Upper lobe of left lung (tissue), 6 donors: ENCODE measurements at regions not wholly inside any gene's neighbourhood (a gene's known extent, or its start where the extent isn't known, plus 50 kb on each side); places are given as distances from the start of the nearest gene placed in this dataset.
A peak's percentile ranks its signal among the peaks of the same experiment; 100 is the strongest.

ENCODE experiments used
- ATAC-seq, 2 donors: fragments of 200-7000 bp; cut with Tn5 transposase; one replicate each; pipeline ENCODE4 v1.9.1; 2022; ENCODE audit warnings: mild to moderate bottlenecking in 2 of 2, moderate library complexity in 2 of 2; ENCODE audit not compliant: low FRiP score in 2 of 2
- DNase-seq, 2 donors: peaks; one replicate each; pipeline ENCODE4 v3.0.0-alpha.2; 2019 to 2020
- H3K27ac ChIP-seq, 4 donors: fragments of 200-600 bp; sonication (generic); one replicate each; pipeline ENCODE4 v1.5.1; 2016 to 2019
- H3K27me3 ChIP-seq, 4 donors: fragments of 200-600 bp; sonication (generic); one replicate each; pipeline ENCODE4 v1.5.1; 2017 to 2019
- H3K36me3 ChIP-seq, 4 donors: fragments of 200-600 bp; sonication (generic); one replicate each; pipeline ENCODE4 v1.5.1; 2016 to 2019
- H3K4me1 ChIP-seq, 4 donors: fragments of 200-600 bp; sonication (generic); one replicate each; pipeline ENCODE4 v1.5.1; 2018 to 2019
- H3K4me3 ChIP-seq, 4 donors: fragments of 200-600 bp; sonication (generic); one replicate each; pipeline ENCODE4 v1.5.1; 2017 to 2019; ENCODE audit warnings: mild to moderate bottlenecking in 2 of 4, moderate library complexity in 1 of 4
- H3K9me3 ChIP-seq, 4 donors: fragments of 200-600 bp; sonication (generic); one replicate each; pipeline ENCODE4 v1.5.1; 2018 to 2019
- CTCF ChIP-seq, 6 experiments: fragments of 450-650 bp in 4 of 6; fragments of 200-600 bp in 2 of 6; sonication (generic) in 2 of 6; IDR thresholded peaks; one replicate each; pipeline ENCODE4 v1.5.1; 2016 to 2019; ENCODE audit warnings: antibody characterized with exemption in 6 of 6
- EP300 ChIP-seq, 4 donors: sonication (generic); formaldehyde crosslinking; IDR thresholded peaks; one replicate each; pipeline ENCODE4 v1.5.1; 2017; ENCODE audit warnings: antibody characterized with exemption in 4 of 4, control low read depth in 2 of 4
- POLR2A ChIP-seq, 4 donors: fragments of 450-650 bp; IDR thresholded peaks; one replicate each; pipeline ENCODE4 v1.5.1; 2016 to 2017; ENCODE audit warnings: antibody characterized with exemption in 4 of 4, mild to moderate bottlenecking in 2 of 4
- POLR2AphosphoS5 ChIP-seq, 2 donors: sonication (generic); formaldehyde crosslinking; IDR thresholded peaks; one replicate each; pipeline ENCODE4 v1.5.1; 2017; ENCODE audit warnings: antibody characterized with exemption in 2 of 2
- WGBS, 2 donors: methylation state at CpG; one replicate each; pipeline ENCODE4 v1.1.5; 2017 to 2018; 5-methylcytosine and 5-hydroxymethylcytosine counted together
- donor health status: DM: no; HTN: no; CAD: no; lungs with moderate emphysema.
- donor health status: DM: no; HTN: yes; CAD: no; lungs with severe emphysema.

DNA sequence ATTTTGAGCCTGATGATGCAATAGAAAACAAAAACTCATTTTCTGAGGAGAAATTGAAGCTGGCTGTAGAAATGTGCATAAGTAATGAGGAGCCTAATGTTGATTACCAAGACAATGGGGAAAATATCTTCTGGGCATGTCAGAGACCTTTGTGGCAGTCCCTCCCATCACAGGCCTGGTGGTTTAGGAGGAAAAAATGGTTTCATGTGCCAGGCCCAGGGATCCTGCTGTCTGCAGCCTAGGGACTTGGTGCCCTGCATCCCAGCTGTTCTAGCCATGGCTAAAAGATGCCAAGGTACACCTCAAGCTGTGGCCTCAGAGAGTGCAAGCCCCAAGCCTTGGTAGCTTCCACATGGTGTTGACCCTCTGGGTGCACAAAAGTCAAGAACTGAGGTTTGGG is 128.7 kb upstream of the ARHGEF9 start:
- no peak for ATAC-seq
- no peaks in the 10 kb centered on the region for H3K36me3 ChIP-seq
- no peaks in the 10 kb centered on the region for H3K27me3 ChIP-seq
- H3K9me3 ChIP-seq: peaks cover 0 to 21% (median 0%) of the 10 kb centered on the region in 4 donors
- H3K4me1 ChIP-seq: no peaks in the 10 kb centered on the region
- TF ChIP-seq EP300 (IDR thresholded peaks at IDR 0.05) (no peak), CTCF (IDR thresholded peaks at IDR 0.05) (no peak), POLR2A (IDR thresholded peaks at IDR 0.05) (no peak), POLR2AphosphoS5 (IDR thresholded peaks at IDR 0.05) (no peak)
- H3K27ac ChIP-seq: no peak overlapping the region
- no peak overlapping the region for H3K4me3 ChIP-seq
- DNase-seq: no peak

DNA sequence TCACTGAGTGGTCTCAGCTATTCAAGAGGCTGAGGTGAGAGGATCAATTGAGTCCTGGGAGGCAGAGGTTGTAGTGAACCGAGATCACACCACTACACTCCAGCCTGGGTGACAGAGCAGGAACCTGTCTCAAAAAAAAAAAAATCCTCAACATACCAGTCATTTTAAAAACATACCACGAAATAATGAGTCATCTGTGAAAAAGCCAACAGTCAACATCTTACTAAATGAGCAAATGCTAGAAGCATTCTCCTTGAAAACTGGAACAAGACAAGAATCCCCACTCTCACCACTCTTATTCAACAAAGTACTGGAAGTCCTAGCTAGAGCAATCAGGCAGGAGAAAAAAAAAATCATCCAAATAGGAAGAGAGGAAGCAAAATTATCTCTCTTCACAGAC is 104.0 kb upstream of the ARHGEF9 start:
- 36 to 46% methylated on average over 2 of the region's 2 CpGs for WGBS, 2 donors
- H3K4me1 ChIP-seq: no peaks in the 10 kb centered on the region
- TF ChIP-seq CTCF (IDR thresholded peaks at IDR 0.05) (no peak), POLR2AphosphoS5 (IDR thresholded peaks at IDR 0.05) (no peak), EP300 (IDR thresholded peaks at IDR 0.05) (no peak), POLR2A (IDR thresholded peaks at IDR 0.05) (no peak)
- no peak overlapping the region for H3K4me3 ChIP-seq
- ATAC-seq (no peak), DNase-seq (no peak)
- H3K9me3 ChIP-seq: peaks cover 0 to 25% (median 5%) of the 10 kb centered on the region in 4 donors
- no peaks in the 10 kb centered on the region for H3K36me3 ChIP-seq
- no peaks in the 10 kb centered on the region for H3K27me3 ChIP-seq
- no peak overlapping the region for H3K27ac ChIP-seq

DNA sequence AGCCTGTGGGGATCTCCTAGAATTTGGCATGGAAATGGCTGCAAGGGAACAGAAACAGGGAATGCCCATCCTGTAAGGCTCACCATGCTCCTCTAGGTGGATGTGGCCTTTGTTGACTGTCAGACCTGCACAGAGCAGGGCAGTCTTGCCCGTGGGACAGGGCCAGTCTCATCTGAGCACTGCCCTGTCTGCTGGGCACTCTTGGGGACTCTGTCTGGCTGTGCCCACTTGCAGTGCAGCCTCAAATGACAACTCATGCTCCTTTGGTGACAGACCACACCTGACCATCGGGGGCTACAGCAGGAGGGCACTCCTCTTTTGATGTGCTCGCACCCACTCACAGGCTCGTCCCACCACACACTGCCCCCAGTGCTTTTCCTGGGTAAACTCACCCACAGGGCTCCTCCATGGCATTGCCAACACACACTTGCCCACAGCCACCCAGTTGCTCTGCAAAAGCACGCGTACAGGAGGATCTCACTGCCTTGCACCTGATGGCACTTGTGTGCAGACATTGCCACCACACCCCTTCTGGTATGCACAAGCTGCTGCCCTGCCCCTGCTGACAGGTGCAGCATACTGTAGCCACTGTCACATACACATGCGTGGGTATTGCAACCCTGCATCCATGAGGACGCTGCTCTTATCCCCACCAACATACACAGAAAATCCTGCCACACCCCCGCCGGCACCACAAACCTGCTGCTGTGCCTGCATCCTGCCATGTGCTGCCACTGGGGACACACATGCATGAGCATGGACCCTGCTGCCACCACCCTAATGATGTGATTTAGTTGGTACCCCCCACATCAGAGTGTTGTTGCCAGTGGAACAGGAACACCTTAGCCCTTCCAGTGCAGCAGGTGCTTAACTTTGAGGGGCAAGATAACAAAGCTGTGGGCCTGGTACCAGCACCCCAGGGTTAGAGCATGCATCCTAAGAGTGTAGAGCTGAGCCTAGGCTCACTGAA is 100.1 kb upstream of the ARHGEF9 start:
- no peaks in the 10 kb centered on the region for H3K27me3 ChIP-seq
- no peak overlapping the region for H3K27ac ChIP-seq
- H3K36me3 ChIP-seq: no peaks in the 10 kb centered on the region
- ATAC-seq (peak in 1 of 2 donors; percentile 71), DNase-seq (no peak)
- H3K9me3 ChIP-seq: peaks cover 0 to 8% (median 2%) of the 10 kb centered on the region in 4 donors
- WGBS, 2 donors: 72 to 100% methylated on average over 2 to 10 of the region's 10 CpGs
- no peaks in the 10 kb centered on the region for H3K4me1 ChIP-seq
- H3K4me3 ChIP-seq: no peak overlapping the region
- TF ChIP-seq POLR2AphosphoS5 (IDR thresholded peaks at IDR 0.05) (no peak), CTCF (IDR thresholded peaks at IDR 0.05) (no peak), POLR2A (IDR thresholded peaks at IDR 0.05) (no peak), EP300 (IDR thresholded peaks at IDR 0.05) (no peak)

DNA sequence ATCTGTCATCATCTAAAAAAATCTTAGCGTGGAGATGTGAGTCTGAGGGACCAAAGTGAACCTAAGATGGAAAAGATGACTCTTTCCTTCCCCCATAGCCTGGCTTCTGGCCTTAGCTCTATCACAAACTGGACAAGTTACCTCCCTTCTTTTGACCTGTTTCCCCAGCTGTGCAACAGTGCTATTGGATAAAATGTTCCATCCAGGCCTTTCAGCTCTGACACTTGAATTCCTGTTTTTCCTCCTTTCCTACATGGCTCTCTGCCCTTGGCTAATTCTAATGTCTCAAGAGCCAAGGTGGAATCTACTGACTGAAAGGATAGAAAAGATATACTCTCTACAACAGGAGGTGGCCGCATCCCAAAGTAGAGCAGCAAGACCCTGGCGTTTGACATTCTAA is 84.5 kb upstream of the ARHGEF9 start:
- H3K36me3 ChIP-seq: no peaks in the 10 kb centered on the region
- H3K27me3 ChIP-seq: no peaks in the 10 kb centered on the region
- no peaks in the 10 kb centered on the region for H3K4me1 ChIP-seq
- H3K9me3 ChIP-seq: no peaks in the 10 kb centered on the region
- DNase-seq (no peak), ATAC-seq (no peak)
- H3K27ac ChIP-seq: no peak overlapping the region
- TF ChIP-seq CTCF (IDR thresholded peaks at IDR 0.05): no peak
- no peak for TF ChIP-seq POLR2AphosphoS5 (IDR thresholded peaks at IDR 0.05)
- no peak for TF ChIP-seq EP300 (IDR thresholded peaks at IDR 0.05)
- no peak for TF ChIP-seq POLR2A (IDR thresholded peaks at IDR 0.05)
- WGBS, 2 donors: 81 to 94% methylated on average over 3 of the region's 3 CpGs
- no peak overlapping the region for H3K4me3 ChIP-seq

- no peaks in the 10 kb centered on the region for H3K36me3 ChIP-seq
- H3K4me1 ChIP-seq: no peaks in the 10 kb centered on the region
- ATAC-seq (no peak), DNase-seq (no peak)
- TF ChIP-seq CTCF (IDR thresholded peaks at IDR 0.05) (no peak), POLR2AphosphoS5 (IDR thresholded peaks at IDR 0.05) (no peak), EP300 (IDR thresholded peaks at IDR 0.05) (no peak), POLR2A (IDR thresholded peaks at IDR 0.05) (no peak)
- H3K27me3 ChIP-seq: no peaks in the 10 kb centered on the region
- H3K27ac ChIP-seq: no peak overlapping the region
- H3K9me3 ChIP-seq: no peaks in the 10 kb centered on the region
- no peak overlapping the region for H3K4me3 ChIP-seq
Observed at GRCh38 chrX:63855896-63856295, 70.9 kb upstream of the ARHGEF9 start.
